Aorta (tissue), 5 donors: ENCODE measurements at regions not wholly inside any gene's neighbourhood (a gene's known extent, or its start where the extent isn't known, plus 50 kb on each side); places are given as distances from the start of the nearest gene placed in this dataset.
"Not testable (repeated sequence)": the region's sequence is repeated elsewhere in the genome, so short reads cannot be mapped to it uniquely, and the experiment has no call there.

ENCODE experiments used
- ATAC-seq: fragments of 200-7000 bp; cut with Tn5 transposase; one replicate; pipeline ENCODE4 v1.9.1; 2022; ENCODE audit warnings: moderate library complexity; ENCODE audit not compliant: low FRiP score
- DNase-seq, 2 donors: peaks; one replicate each; pipeline ENCODE4 v3.0.0-alpha.2; 2020
- H3K27ac ChIP-seq, 2 donors: one replicate each; pipeline ENCODE4 v1.5.1; 2013; ENCODE audit warnings: low read length in 2 of 2, mild to moderate bottlenecking in 2 of 2, moderate library complexity in 2 of 2, control low read depth in 1 of 2, inconsistent platforms in 1 of 2, low read depth in 1 of 2
- H3K27me3 ChIP-seq, 2 donors: one replicate each; pipeline ENCODE4 v1.6.1; 2013; ENCODE audit warnings: control low read depth in 1 of 2, low read length in 1 of 2, mild to moderate bottlenecking in 1 of 2, moderate library complexity in 1 of 2; ENCODE audit not compliant: insufficient read depth in 2 of 2, control insufficient read depth in 1 of 2
- H3K36me3 ChIP-seq, 2 donors: one replicate each; pipeline ENCODE4 v1.6.1; 2013; ENCODE audit warnings: control low read depth in 1 of 2, low read length in 1 of 2, mild to moderate bottlenecking in 1 of 2; ENCODE audit not compliant: insufficient read depth in 2 of 2, control insufficient read depth in 1 of 2
- H3K4me1 ChIP-seq, 2 donors: one replicate each; pipeline ENCODE4 v1.6.1; 2013; ENCODE audit warnings: low read length in 2 of 2, control low read depth in 1 of 2, mild to moderate bottlenecking in 1 of 2, moderate library complexity in 1 of 2; ENCODE audit not compliant: insufficient read depth in 2 of 2, control insufficient read depth in 1 of 2
- H3K4me3 ChIP-seq, 2 donors: one replicate each; pipeline ENCODE4 v1.5.1; 2013; ENCODE audit warnings: low read length in 2 of 2, control low read depth in 1 of 2, mild to moderate bottlenecking in 1 of 2
- H3K9me3 ChIP-seq: one replicate; pipeline ENCODE4 v1.6.1; 2013; ENCODE audit warnings: mild to moderate bottlenecking, low read length; ENCODE audit not compliant: control insufficient read depth
- WGBS, 2 donors: extraction: QIAGEN DNeasy Blood & Tissue Kit; methylation state at CpG; one replicate each; pipeline ENCODE4 v1.1.7; 2013; 5-methylcytosine and 5-hydroxymethylcytosine counted together
- intact Hi-C, 2 donors: fragments of 100-400 bp; cut with DNase I; formaldehyde crosslinking; loops; one replicate each; pipeline versions ENCODE4 v1.14.2 to v1.15.0; 2022
- donor health status: healthy with polysubstance abuse.
- donor health status: Bipolar disorder and iron deficiency.
- donor health status: DM: no; HTN: no; CAD: no.
- donor health status: DM: no; HTN: no; CAD: no.
- donor health status: DM: yes; HTN: yes; CAD: no.

- DNase-seq (no peak), ATAC-seq (no peak)
- Histone ChIP-seq H3K9me3 (no peaks in the 10 kb centered on the region), H3K4me1 (no peaks in the 10 kb centered on the region), H3K27me3 (no peaks in the 10 kb centered on the region), H3K4me3 (no peak overlapping the region), H3K27ac (no peak overlapping the region), H3K36me3 (no peaks in the 10 kb centered on the region)
- intact Hi-C loops: no loop called here
- 77 to 83% methylated on average over 8 of the region's 8 CpGs for WGBS, 2 donors
Observed at GRCh38 chrX:39487166-39487968, 610.4 kb downstream of the BCOR start.

GRCh38 chrX:39487969-39488330 lies 609.8 kb downstream of the BCOR start:
- Histone ChIP-seq H3K27me3 (no peaks in the 10 kb centered on the region), H3K4me1 (no peaks in the 10 kb centered on the region), H3K9me3 (no peaks in the 10 kb centered on the region), H3K36me3 (no peaks in the 10 kb centered on the region), H3K4me3 (no peak overlapping the region), H3K27ac (no peak overlapping the region)
- ATAC-seq (no peak), DNase-seq (no peak)
- 89 to 93% methylated on average over 4 of the region's 4 CpGs for WGBS, 2 donors
- intact Hi-C loops: no loop called here

- H3K4me1 ChIP-seq: no peaks in the 10 kb centered on the region
- no peak for ATAC-seq
- intact Hi-C loops: no loop called here
- 71 to 85% methylated on average over 10 of the region's 10 CpGs for WGBS, 2 donors
- H3K27ac ChIP-seq: no peak overlapping the region
- H3K36me3 ChIP-seq: no peaks in the 10 kb centered on the region
- no peak for DNase-seq
- H3K9me3 ChIP-seq: no peaks in the 10 kb centered on the region
- no peaks in the 10 kb centered on the region for H3K27me3 ChIP-seq
- H3K4me3 ChIP-seq: no peak overlapping the region
Observed at GRCh38 chrX:39491548-39492297, 606.0 kb downstream of the BCOR start.

- no peak overlapping the region for H3K27ac ChIP-seq
- ATAC-seq (no peak), DNase-seq (no peak)
- 34 to 60% methylated on average over 6 of the region's 6 CpGs for WGBS, 2 donors
- H3K4me1 ChIP-seq: no peaks in the 10 kb centered on the region
- intact Hi-C loops: no loop called here
- H3K36me3 ChIP-seq: no peaks in the 10 kb centered on the region
- H3K27me3 ChIP-seq: no peaks in the 10 kb centered on the region
- no peaks in the 10 kb centered on the region for H3K9me3 ChIP-seq
- no peak overlapping the region for H3K4me3 ChIP-seq
Observed at GRCh38 chrX:39492497-39493162, 605.1 kb downstream of the BCOR start.

- DNase-seq (no peak), ATAC-seq (no peak)
- WGBS, 2 donors: 85 to 98% methylated on average over 1 of the region's 1 CpG
- H3K27ac ChIP-seq: no peak overlapping the region
- no peaks in the 10 kb centered on the region for H3K9me3 ChIP-seq
- no peaks in the 10 kb centered on the region for H3K4me1 ChIP-seq
- H3K27me3 ChIP-seq: no peaks in the 10 kb centered on the region
- no peak overlapping the region for H3K4me3 ChIP-seq
- no peaks in the 10 kb centered on the region for H3K36me3 ChIP-seq
- intact Hi-C loops: no loop called here
Observed at GRCh38 chrX:39493168-39493567, 604.6 kb downstream of the BCOR start.

- H3K36me3 ChIP-seq, DNase-seq, H3K4me3 ChIP-seq, H3K9me3 ChIP-seq, H3K4me1 ChIP-seq, H3K27me3 ChIP-seq, intact Hi-C loops, ATAC-seq, H3K27ac ChIP-seq: not testable (repeated sequence)
- 93 to 97% methylated on average over 4 of the region's 4 CpGs for WGBS, 2 donors
Observed at GRCh38 chrX:39497117-39497516, 600.6 kb downstream of the BCOR start.

- intact Hi-C loops: no loop called here
- no peak overlapping the region for H3K27ac ChIP-seq
- DNase-seq (no peak), ATAC-seq (no peak)
- no peaks in the 10 kb centered on the region for H3K36me3 ChIP-seq
- no peak overlapping the region for H3K4me3 ChIP-seq
- H3K27me3 ChIP-seq: no peaks in the 10 kb centered on the region
- H3K9me3 ChIP-seq: no peaks in the 10 kb centered on the region
- 76 to 98% methylated on average over 7 of the region's 7 CpGs for WGBS, 2 donors
- no peaks in the 10 kb centered on the region for H3K4me1 ChIP-seq
Observed at GRCh38 chrX:39497702-39498265, 600.0 kb downstream of the BCOR start.

GRCh38 chrX:39499996-39500395 lies 597.8 kb downstream of the BCOR start:
- H3K27ac ChIP-seq: no peak overlapping the region
- no peak overlapping the region for H3K4me3 ChIP-seq
- ATAC-seq (no peak), DNase-seq (no peak)
- no peaks in the 10 kb centered on the region for H3K27me3 ChIP-seq
- H3K36me3 ChIP-seq: no peaks in the 10 kb centered on the region
- H3K4me1 ChIP-seq: no peaks in the 10 kb centered on the region
- intact Hi-C loops: no loop called here
- H3K9me3 ChIP-seq: no peaks in the 10 kb centered on the region
